ENCODE measurements at regions not wholly inside any gene's neighbourhood (a gene's known extent, or its start where the extent isn't known, plus 50 kb on each side); places are given as distances from the start of the nearest gene placed in this dataset.

DNA sequence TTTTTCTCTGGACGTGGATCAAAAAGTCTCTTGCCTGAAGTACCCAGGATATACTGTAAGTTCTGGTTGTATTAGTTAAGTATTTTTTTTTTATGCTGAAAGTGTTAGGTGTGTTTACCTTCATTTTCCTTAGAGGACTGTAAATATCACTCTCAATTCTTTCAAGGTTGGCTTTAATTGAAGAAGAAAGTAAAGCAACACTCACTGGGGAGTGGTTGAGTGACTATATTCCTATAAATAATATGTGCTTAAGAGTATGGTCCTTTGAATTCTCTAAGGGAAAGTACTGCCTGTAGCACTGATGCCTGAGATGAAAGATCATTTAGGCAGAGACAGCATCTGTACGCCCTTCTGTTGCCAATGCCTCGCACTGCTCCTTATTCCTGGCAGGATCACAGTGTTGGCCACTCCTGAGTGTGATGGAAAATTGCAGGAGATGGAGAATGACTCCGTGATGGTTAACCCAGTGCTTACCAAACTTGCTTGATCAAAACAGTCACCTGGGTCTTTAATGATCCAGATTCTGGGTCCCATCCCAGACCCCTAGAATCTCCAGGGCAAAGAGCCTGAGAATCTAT, 182.0 kb upstream of the MPDZ start:
- no TSS peak for BruUV-seq (replicated peaks)
- FAIRE-seq = no peak
- TF ChIP-seq CBX1 (IDR thresholded peaks at IDR 0.05; ENCODE audit: low read depth) (no peak), PBX2 (CRISPR knock-in tag; IDR thresholded peaks at IDR 0.05; ENCODE audit: low read depth) (no peak), PBX2 (tag; conservative IDR thresholded peaks at IDR 0.05; ENCODE audit: low read depth) (no peak), SMAD4 (CRISPR knock-in tag; conservative IDR thresholded peaks at IDR 0.05) (no peak), ATF1 (CRISPR knock-in tag; IDR thresholded peaks at IDR 0.05) (no peak), ATF1 (tag; IDR thresholded peaks at IDR 0.05) (no peak), RBFOX2 (IDR thresholded peaks at IDR 0.05; ENCODE audit: low read depth, low read length) (no peak), YBX1 (IDR thresholded peaks at IDR 0.05) (no peak), BHLHE40 (IDR thresholded peaks at IDR 0.05; ENCODE audit: low read length) (no peak), DMBX1 (CRISPR knock-in tag; IDR thresholded peaks at IDR 0.05; ENCODE audit: borderline replicate concordance) (no peak), ILK (tag; IDR thresholded peaks at IDR 0.05; ENCODE audit: borderline replicate concordance, low read depth) (no peak), KDM5B (IDR thresholded peaks at IDR 0.05; ENCODE audit: insufficient replicate concordance, low read depth, low read length) (no peak), ZBED1 (IDR thresholded peaks at IDR 0.05) (no peak), SNIP1 (IDR thresholded peaks at IDR 0.05; ENCODE audit: low read depth) (no peak), ZNF121 (CRISPR knock-in tag; conservative IDR thresholded peaks at IDR 0.05) (no peak)
- TF ChIP-seq, protein P1, sequence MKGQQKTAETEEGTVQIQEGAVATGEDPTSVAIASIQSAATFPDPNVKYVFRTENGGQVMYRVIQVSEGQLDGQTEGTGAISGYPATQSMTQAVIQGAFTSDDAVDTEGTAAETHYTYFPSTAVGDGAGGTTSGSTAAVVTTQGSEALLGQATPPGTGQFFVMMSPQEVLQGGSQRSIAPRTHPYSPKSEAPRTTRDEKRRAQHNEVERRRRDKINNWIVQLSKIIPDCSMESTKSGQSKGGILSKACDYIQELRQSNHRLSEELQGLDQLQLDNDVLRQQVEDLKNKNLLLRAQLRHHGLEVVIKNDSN (CRISPR knock-in tag; IDR thresholded peaks at IDR 0.05) = no peak

More for the DNA sequence above, 182.0 kb upstream of the MPDZ start:
- DNase-seq (ENCODE audit: extremely low read depth in 1 of 4, low spot score in 3 of 4) (no peak), ATAC-seq (no peak)
- Histone ChIP-seq H3K4me2 (ENCODE audit: insufficient read depth, low read length) (no peak overlapping the region), H3K9ac (ENCODE audit: insufficient read depth in 1 of 2, low read depth in 2 of 2, low read length in 2 of 2) (no peak overlapping the region), H3K27me3 (ENCODE audit: control insufficient read depth in 2 of 2, insufficient read depth in 2 of 2, low read length in 2 of 2) (no peaks in the 10 kb centered on the region), H3K79me2 (ENCODE audit: control insufficient read depth, insufficient read depth, low read length) (no peaks in the 10 kb centered on the region), H3K4me3 (no peak overlapping the region), H3K9me1 (ENCODE audit: control insufficient read depth, insufficient read depth, low read length) (no peaks in the 10 kb centered on the region), H2AFZ (ENCODE audit: low read depth, low read length) (no peak overlapping the region), H4K20me1 (replicated peaks; ENCODE audit: control insufficient read depth, insufficient read depth, low read length) (no peaks in the 10 kb centered on the region), H3K36me3 (ENCODE audit: control insufficient read depth, insufficient read depth, low read length) (no peaks in the 10 kb centered on the region), H3K27ac (ENCODE audit: extremely low read depth, low read depth, low read length) (no peak overlapping the region), H3K9me3 (replicated peaks; ENCODE audit: control insufficient read depth, insufficient read depth, low read depth, low read length) (no peaks in the 10 kb centered on the region), H3K4me1 (replicated peaks in 1 of 2; ENCODE audit: control insufficient read depth in 2 of 2, insufficient read depth in 2 of 2, low read length in 2 of 2) (no peaks in the 10 kb centered on the region)
- 0% methylated on average over 4 of the region's 4 CpGs for WGBS (ENCODE audit: insufficient coverage, low coverage, missing lambda C conversion rate)
- in situ Hi-C loops (cut with MboI) = no loop called here
- intact Hi-C loops (cut with micrococcal nuclease) = no loop called here
- ChIA-PET POLR2A (no interaction called here), CTCF (ENCODE audit: low intra/inter-chr PET ratio) (no interaction called here)

Measured in K562 (cell line).